Psoas muscle (tissue), 7 donors: ENCODE measurements at regions not wholly inside any gene's neighbourhood (a gene's known extent, or its start where the extent isn't known, plus 50 kb on each side); places are given as distances from the start of the nearest gene placed in this dataset.

Experiments
- ATAC-seq, 4 donors: fragments of 200-7000 bp; cut with Tn5 transposase; one replicate each; pipeline ENCODE4 v1.9.1; 2020; ENCODE audit warnings: moderate library complexity in 3 of 4, mild to moderate bottlenecking in 2 of 4
- DNase-seq, 2 donors: peaks; one replicate each; pipeline ENCODE4 v3.0.0-alpha.2; 2020
- H3K27ac ChIP-seq: fragments of 200-600 bp; one replicate; pipeline ENCODE4 v1.8.0; 2022
- H3K27me3 ChIP-seq, 3 donors: fragments of 200-600 bp in 1 of 3; one replicate each; pipeline versions ENCODE4 v1.6.1 to v1.8.0; 2013 to 2022; ENCODE audit warnings: low read length in 2 of 3, mild to moderate bottlenecking in 2 of 3, moderate library complexity in 1 of 3; ENCODE audit not compliant: insufficient read depth in 3 of 3
- H3K36me3 ChIP-seq, 2 donors: fragments of 200-600 bp in 1 of 2; one replicate each; pipeline versions ENCODE4 v1.6.1 to v1.8.0; 2013 to 2022; ENCODE audit warnings: low read depth in 1 of 2, mild to moderate bottlenecking in 1 of 2, moderate library complexity in 1 of 2; ENCODE audit not compliant: insufficient read depth in 1 of 2
- H3K4me1 ChIP-seq: fragments of 200-600 bp; one replicate; pipeline ENCODE4 v1.8.0; 2022
- H3K4me3 ChIP-seq: fragments of 200-600 bp; one replicate; pipeline ENCODE4 v1.8.0; 2022; ENCODE audit warnings: mild to moderate bottlenecking
- H3K9me3 ChIP-seq: fragments of 200-600 bp; one replicate; pipeline ENCODE4 v1.8.0; 2022
- WGBS, 3 donors: extraction: QIAGEN DNeasy Blood & Tissue Kit; methylation state at CpG; one replicate each; pipeline versions ENCODE4 v1.1.6 to v1.1.7; 2013; 5-methylcytosine and 5-hydroxymethylcytosine counted together
- intact Hi-C, 2 donors: fragments of 100-400 bp; cut with DNase I; formaldehyde crosslinking; loops; one replicate each; pipeline versions ENCODE4 v1.11.0 to v1.14.2; 2022
- TF ChIP-seq, protein P1 (sequence below): fragments of 200-600 bp; IDR thresholded peaks from one replicate; pipeline ENCODE4 v1.8.0; 2022; ENCODE audit warnings: antibody characterized with exemption
- donor health status: healthy with polysubstance abuse.
- donor health status: DM: no; HTN: no; CAD: no; lungs with moderate emphysema.
- donor health status: Bipolar disorder and iron deficiency.
- donor health status: healthy.
- donor health status: DM: yes; HTN: yes; CAD: no.
- donor health status: DM: no; HTN: no; CAD: no.
- donor health status: DM: yes; HTN: yes; CAD: no.

DNA sequence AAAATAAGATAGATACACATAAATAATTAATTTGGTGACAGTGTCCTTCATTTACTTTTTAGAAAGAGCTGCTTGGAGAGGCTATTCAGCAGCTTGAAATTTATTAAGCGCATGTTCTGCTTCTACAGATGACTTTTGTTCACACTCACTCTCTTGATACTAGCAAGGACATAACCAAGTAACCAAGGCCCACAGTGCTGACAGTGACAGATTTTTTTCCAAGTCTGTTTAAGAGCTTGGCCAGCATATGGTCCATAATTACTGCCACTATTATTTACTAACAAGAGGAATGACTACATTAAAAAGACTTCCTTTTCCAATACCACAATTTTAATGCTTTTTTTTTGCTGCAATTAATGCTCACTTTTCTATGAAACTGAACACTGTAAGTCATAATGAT, 673.7 kb upstream of the MIR17HG start:
- WGBS, 3 donors = 93 to 97% (median 96%) methylated on average over 1 of the region's 1 CpG
- ATAC-seq (no peak), DNase-seq (no peak)
- intact Hi-C loops = no loop called here
- Histone ChIP-seq H3K27me3 (no peaks in the 10 kb centered on the region), H3K27ac (no peak overlapping the region), H3K4me1 (no peaks in the 10 kb centered on the region), H3K36me3 (no peaks in the 10 kb centered on the region), H3K9me3 (no peaks in the 10 kb centered on the region), H3K4me3 (no peak overlapping the region)
- TF ChIP-seq, protein P1, sequence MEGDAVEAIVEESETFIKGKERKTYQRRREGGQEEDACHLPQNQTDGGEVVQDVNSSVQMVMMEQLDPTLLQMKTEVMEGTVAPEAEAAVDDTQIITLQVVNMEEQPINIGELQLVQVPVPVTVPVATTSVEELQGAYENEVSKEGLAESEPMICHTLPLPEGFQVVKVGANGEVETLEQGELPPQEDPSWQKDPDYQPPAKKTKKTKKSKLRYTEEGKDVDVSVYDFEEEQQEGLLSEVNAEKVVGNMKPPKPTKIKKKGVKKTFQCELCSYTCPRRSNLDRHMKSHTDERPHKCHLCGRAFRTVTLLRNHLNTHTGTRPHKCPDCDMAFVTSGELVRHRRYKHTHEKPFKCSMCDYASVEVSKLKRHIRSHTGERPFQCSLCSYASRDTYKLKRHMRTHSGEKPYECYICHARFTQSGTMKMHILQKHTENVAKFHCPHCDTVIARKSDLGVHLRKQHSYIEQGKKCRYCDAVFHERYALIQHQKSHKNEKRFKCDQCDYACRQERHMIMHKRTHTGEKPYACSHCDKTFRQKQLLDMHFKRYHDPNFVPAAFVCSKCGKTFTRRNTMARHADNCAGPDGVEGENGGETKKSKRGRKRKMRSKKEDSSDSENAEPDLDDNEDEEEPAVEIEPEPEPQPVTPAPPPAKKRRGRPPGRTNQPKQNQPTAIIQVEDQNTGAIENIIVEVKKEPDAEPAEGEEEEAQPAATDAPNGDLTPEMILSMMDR = no peak

DNA sequence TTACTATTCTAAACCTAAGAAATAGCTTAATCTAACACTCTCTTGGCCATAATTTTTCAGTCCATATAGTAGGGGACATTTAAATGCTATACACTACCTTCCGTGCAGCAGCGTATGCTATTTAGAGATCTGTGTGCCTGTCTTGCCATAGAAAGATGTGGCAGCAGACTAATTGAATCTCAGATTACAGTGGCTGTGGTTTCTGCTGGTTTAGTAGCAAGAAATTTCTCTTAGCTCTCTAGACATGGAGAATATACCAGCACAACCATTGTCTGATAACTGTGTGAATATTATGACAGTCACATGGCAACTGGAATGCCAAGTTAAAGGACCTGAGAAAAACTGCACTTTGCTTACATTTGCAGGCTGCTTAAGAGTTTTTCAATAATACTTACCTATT, 672.4 kb upstream of the MIR17HG start:
- intact Hi-C loops = no loop called here
- 50 to 63% (median 57%) methylated on average over 2 of the region's 2 CpGs for WGBS, 3 donors
- DNase-seq = no peak
- H3K4me1 ChIP-seq = no peaks in the 10 kb centered on the region
- H3K4me3 ChIP-seq = no peak overlapping the region
- H3K9me3 ChIP-seq = no peaks in the 10 kb centered on the region
- TF ChIP-seq, protein P1 = no peak
- no peak for ATAC-seq
- H3K27ac ChIP-seq = no peak overlapping the region
- no peaks in the 10 kb centered on the region for H3K36me3 ChIP-seq
- no peaks in the 10 kb centered on the region for H3K27me3 ChIP-seq

DNA sequence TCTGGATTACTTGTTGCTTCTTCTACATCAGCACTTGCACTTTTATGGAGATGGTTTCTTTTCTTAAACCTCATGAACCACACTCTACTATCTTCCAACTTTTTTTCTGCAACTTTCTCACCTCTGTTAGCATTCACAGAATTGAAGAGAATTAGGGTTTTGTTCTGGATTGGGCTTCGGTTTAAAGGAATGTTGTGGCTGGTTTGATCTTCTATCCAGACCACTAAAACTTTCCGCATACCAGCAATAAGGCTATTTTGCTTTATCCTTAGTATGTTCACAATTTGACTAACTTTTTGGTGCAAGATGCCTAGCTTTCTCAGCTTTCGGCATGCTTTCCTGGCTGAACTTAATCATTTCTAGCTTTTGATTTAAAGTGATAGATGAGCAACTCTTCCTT, 666.7 kb upstream of the MIR17HG start:
- H3K4me1 ChIP-seq = no peaks in the 10 kb centered on the region
- no peaks in the 10 kb centered on the region for H3K9me3 ChIP-seq
- TF ChIP-seq, protein P1 = no peak
- ATAC-seq (no peak), DNase-seq (no peak)
- intact Hi-C loops = no loop called here
- no peaks in the 10 kb centered on the region for H3K36me3 ChIP-seq
- 60 to 64% (median 62%) methylated on average over 3 of the region's 3 CpGs for WGBS, 3 donors
- no peak overlapping the region for H3K4me3 ChIP-seq
- no peaks in the 10 kb centered on the region for H3K27me3 ChIP-seq
- H3K27ac ChIP-seq = no peak overlapping the region

DNA sequence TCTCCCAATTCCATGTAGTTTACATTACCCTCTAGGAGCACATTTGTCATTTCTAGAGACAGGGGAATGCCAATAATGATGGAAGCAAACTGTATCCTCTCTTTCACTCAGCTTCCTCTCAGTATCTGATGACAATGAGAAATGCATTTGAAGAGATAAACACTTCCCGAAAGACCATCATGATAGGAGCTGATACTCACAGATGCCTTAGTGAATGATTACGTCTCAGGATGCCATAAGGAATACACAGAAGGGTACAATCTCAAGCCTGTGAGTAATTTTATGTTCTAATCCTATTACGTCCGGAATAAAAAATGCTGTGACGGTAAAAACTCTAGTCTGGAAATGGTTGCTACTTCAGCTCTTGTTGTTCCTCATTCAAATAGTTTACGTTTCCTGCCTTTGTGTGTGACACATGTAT, 663.8 kb upstream of the MIR17HG start:
- Histone ChIP-seq H3K4me3 (no peak overlapping the region), H3K4me1 (no peaks in the 10 kb centered on the region), H3K27ac (no peak overlapping the region), H3K36me3 (no peaks in the 10 kb centered on the region), H3K27me3 (no peaks in the 10 kb centered on the region), H3K9me3 (no peaks in the 10 kb centered on the region)
- no peak for ATAC-seq
- 75 to 82% (median 75%) methylated on average over 6 of the region's 6 CpGs for WGBS, 3 donors
- intact Hi-C loops = no loop called here
- DNase-seq = no peak
- TF ChIP-seq, protein P1 = no peak

DNA sequence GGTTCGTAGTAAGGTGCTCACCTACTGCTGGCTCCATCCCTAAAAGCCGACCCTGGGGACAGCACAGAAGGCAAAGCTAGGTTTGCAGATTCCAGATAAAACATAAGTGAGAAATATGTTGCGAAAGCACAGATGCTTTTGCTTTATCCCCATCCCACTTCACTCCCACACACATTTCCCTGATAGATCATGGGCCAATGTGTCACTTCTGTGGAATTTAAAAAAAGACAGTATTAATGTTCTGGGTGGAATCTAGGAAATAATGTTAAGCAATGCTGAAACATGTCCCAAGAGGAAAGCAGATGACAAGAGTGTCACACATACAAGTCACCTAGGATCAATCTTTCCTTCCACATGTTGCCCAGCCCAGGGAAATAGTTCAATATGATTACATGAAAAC, 661.0 kb upstream of the MIR17HG start:
- Histone ChIP-seq H3K27ac (no peak overlapping the region), H3K4me3 (no peak overlapping the region), H3K9me3 (no peaks in the 10 kb centered on the region), H3K36me3 (no peaks in the 10 kb centered on the region), H3K27me3 (no peaks in the 10 kb centered on the region), H3K4me1 (no peaks in the 10 kb centered on the region)
- WGBS, 3 donors = 76 to 82% (median 80%) methylated on average over 3 of the region's 3 CpGs
- DNase-seq (no peak), ATAC-seq (no peak)
- TF ChIP-seq, protein P1 = no peak
- intact Hi-C loops = no loop called here
